ENCODE measurements at regions not wholly inside any gene's neighbourhood (a gene's known extent, or its start where the extent isn't known, plus 50 kb on each side); places are given as distances from the start of the nearest gene placed in this dataset.

- no peak for TF ChIP-seq CREB5 (CRISPR knock-in tag; IDR thresholded peaks at IDR 0.05; ENCODE audit: low read depth)
- no peak for TF ChIP-seq SNAI2 (CRISPR knock-in tag; IDR thresholded peaks at IDR 0.05)
- no peak for TF ChIP-seq ZFP30 (CRISPR knock-in tag; IDR thresholded peaks at IDR 0.05)
These were observed 474.3 kb upstream of the C1orf87 start (continued) for GRCh38 chr1:60547821-60548220.

GRCh38 chr1:60541831-60542532, 468.4 kb upstream of the C1orf87 start:
- ATAC-seq = no peak

More at GRCh38 chr1:60541831-60542532, 468.4 kb upstream of the C1orf87 start:
- TF ChIP-seq POU6F1 (CRISPR knock-in tag; IDR thresholded peaks at IDR 0.05; ENCODE audit: borderline replicate concordance, low read depth) (no peak), ZC3H10 (CRISPR knock-in tag; IDR thresholded peaks at IDR 0.05) (no peak), BACH2 (CRISPR knock-in tag; IDR thresholded peaks at IDR 0.05; ENCODE audit: borderline replicate concordance) (no peak), CSRNP3 (CRISPR knock-in tag; IDR thresholded peaks at IDR 0.05) (no peak), PPARA (CRISPR knock-in tag; IDR thresholded peaks at IDR 0.05; ENCODE audit: borderline replicate concordance) (no peak), OSR1 (CRISPR knock-in tag; IDR thresholded peaks at IDR 0.05) (no peak), CSDC2 (CRISPR knock-in tag; IDR thresholded peaks at IDR 0.05) (no peak), ZNF565 (CRISPR knock-in tag; conservative IDR thresholded peaks at IDR 0.05; ENCODE audit: low read depth) (no peak), PATZ1 (CRISPR knock-in tag; IDR thresholded peaks at IDR 0.05; ENCODE audit: borderline replicate concordance) (no peak), ARNTL (CRISPR knock-in tag; IDR thresholded peaks at IDR 0.05; ENCODE audit: borderline replicate concordance, low read depth) (no peak), TOX (CRISPR knock-in tag; IDR thresholded peaks at IDR 0.05; ENCODE audit: borderline replicate concordance) (no peak), ZNF8 (CRISPR knock-in tag; IDR thresholded peaks at IDR 0.05) (no peak), ZFP30 (CRISPR knock-in tag; IDR thresholded peaks at IDR 0.05) (no peak), CREB5 (CRISPR knock-in tag; IDR thresholded peaks at IDR 0.05; ENCODE audit: low read depth) (no peak), ESRRG (CRISPR knock-in tag; IDR thresholded peaks at IDR 0.05) (no peak), TSHZ2 (CRISPR knock-in tag; IDR thresholded peaks at IDR 0.05) (no peak), ZFP3 (CRISPR knock-in tag; IDR thresholded peaks at IDR 0.05) (no peak), ZNF70 (CRISPR knock-in tag; IDR thresholded peaks at IDR 0.05) (no peak), TCF4 (CRISPR knock-in tag; IDR thresholded peaks at IDR 0.05; ENCODE audit: borderline replicate concordance) (no peak)
